ENCODE measurements at regions not wholly inside any gene's neighbourhood (a gene's known extent, or its start where the extent isn't known, plus 50 kb on each side); places are given as distances from the start of the nearest gene placed in this dataset.
A peak's percentile ranks its signal among the peaks of the same experiment; 100 is the strongest.

DNA sequence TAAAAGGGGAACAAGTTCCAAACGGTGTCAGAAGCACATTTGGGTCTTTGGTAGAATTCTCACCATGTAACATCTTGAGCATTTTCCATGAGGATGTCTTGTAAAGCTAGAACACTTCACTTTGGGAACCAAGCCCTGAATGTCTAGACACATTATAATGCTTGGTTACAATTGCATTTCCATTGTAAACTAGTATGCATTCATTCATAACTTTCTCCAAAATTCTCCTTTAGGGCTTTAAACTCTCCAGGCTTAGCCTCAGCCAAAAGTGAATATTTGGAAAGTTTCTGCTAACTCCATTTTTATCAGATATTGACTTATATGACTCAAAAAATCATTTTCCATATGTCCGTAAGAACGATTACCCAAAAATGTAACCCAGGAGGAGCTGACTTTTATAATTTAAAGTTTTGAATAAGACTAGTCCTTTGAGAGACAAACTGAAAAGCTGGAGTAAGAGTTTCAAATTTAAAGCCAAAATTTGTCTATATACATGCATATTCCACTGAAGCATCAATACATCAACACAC lies 1170.4 kb downstream of the EFNB2 start:
- Histone ChIP-seq H3K4me2 (ENCODE audit: extremely low read depth, insufficient read depth, low read length) (no peak overlapping the region), H3K79me2 (ENCODE audit: control insufficient read depth, insufficient read depth, low read length) (no peaks in the 10 kb centered on the region), H2AFZ (ENCODE audit: low read length) (no peak overlapping the region), H3K36me3 (ENCODE audit: control insufficient read depth, insufficient read depth, low read length) (no peaks in the 10 kb centered on the region), H3K27ac (ENCODE audit: insufficient read depth, low read length) (no peak overlapping the region), H4K20me1 (ENCODE audit: control insufficient read depth, extremely low read depth, insufficient read depth, low read length) (no peaks in the 10 kb centered on the region), H3K4me3 (replicated peaks in 1 of 4; ENCODE audit: control extremely low read depth in 1 of 4, insufficient read depth in 1 of 4, low read depth in 3 of 4, low read length in 4 of 4) (no peak overlapping the region), H3K27me3 (ENCODE audit: control insufficient read depth, insufficient read depth, low read length) (no peaks in the 10 kb centered on the region), H3K4me1 (ENCODE audit: control insufficient read depth, extremely low read depth, insufficient read depth, low read length) (no peaks in the 10 kb centered on the region), H3K9ac (ENCODE audit: insufficient read depth, low read length) (no peak overlapping the region), H3K9me3 (ENCODE audit: control insufficient read depth, insufficient read depth, low read depth, low read length) (no peaks in the 10 kb centered on the region)
- TF ChIP-seq, protein P1, sequence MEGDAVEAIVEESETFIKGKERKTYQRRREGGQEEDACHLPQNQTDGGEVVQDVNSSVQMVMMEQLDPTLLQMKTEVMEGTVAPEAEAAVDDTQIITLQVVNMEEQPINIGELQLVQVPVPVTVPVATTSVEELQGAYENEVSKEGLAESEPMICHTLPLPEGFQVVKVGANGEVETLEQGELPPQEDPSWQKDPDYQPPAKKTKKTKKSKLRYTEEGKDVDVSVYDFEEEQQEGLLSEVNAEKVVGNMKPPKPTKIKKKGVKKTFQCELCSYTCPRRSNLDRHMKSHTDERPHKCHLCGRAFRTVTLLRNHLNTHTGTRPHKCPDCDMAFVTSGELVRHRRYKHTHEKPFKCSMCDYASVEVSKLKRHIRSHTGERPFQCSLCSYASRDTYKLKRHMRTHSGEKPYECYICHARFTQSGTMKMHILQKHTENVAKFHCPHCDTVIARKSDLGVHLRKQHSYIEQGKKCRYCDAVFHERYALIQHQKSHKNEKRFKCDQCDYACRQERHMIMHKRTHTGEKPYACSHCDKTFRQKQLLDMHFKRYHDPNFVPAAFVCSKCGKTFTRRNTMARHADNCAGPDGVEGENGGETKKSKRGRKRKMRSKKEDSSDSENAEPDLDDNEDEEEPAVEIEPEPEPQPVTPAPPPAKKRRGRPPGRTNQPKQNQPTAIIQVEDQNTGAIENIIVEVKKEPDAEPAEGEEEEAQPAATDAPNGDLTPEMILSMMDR (conservative IDR thresholded peaks at IDR 0.05 in 1 of 2, IDR thresholded peaks at IDR 0.05 in 1 of 2; ENCODE audit: low read depth in 1 of 2, low read length in 2 of 2) = no peak
- no peak for TF ChIP-seq EZH2 (IDR thresholded peaks at IDR 0.05; ENCODE audit: low read length, missing control alignments)
- no peak for DNase-seq (ENCODE audit: low read depth in 2 of 2)

DNA sequence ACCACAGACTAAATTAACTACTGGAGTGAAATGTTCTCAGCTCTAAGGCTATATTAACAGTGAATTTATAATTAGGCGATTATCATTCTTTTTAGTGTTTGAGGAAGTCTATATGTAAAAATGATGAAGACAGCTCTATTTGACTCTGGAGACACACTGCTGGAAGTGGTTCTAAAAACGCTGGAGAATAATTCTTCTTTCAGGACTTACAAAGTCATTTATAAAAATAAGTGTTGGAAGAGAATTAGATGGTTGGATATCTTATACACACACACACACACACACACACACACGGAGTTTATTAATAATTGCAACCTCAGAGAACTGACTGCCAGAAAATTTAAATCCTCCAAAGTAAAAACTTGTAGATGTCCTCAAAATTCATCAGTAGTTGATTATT lies 1171.3 kb downstream of the EFNB2 start:
- no peaks in the 10 kb centered on the region for H3K36me3 ChIP-seq (ENCODE audit: control insufficient read depth, insufficient read depth, low read length)
- H3K9ac ChIP-seq (ENCODE audit: insufficient read depth, low read length) = no peak overlapping the region
- H4K20me1 ChIP-seq (ENCODE audit: control insufficient read depth, extremely low read depth, insufficient read depth, low read length) = no peaks in the 10 kb centered on the region
- no peak overlapping the region for H3K27ac ChIP-seq (ENCODE audit: insufficient read depth, low read length)
- no peaks in the 10 kb centered on the region for H3K27me3 ChIP-seq (ENCODE audit: control insufficient read depth, insufficient read depth, low read length)
- H3K79me2 ChIP-seq (ENCODE audit: control insufficient read depth, insufficient read depth, low read length) = no peaks in the 10 kb centered on the region
- TF ChIP-seq, protein P1 (conservative IDR thresholded peaks at IDR 0.05 in 1 of 2, IDR thresholded peaks at IDR 0.05 in 1 of 2; ENCODE audit: low read depth in 1 of 2, low read length in 2 of 2) = no peak
- TF ChIP-seq EZH2 (IDR thresholded peaks at IDR 0.05; ENCODE audit: low read length, missing control alignments) = no peak
- no peak for DNase-seq (ENCODE audit: low read depth in 2 of 2)
- H3K4me3 ChIP-seq (replicated peaks in 1 of 4; ENCODE audit: control extremely low read depth in 1 of 4, insufficient read depth in 1 of 4, low read depth in 3 of 4, low read length in 4 of 4) = no peak overlapping the region
- H3K4me2 ChIP-seq (ENCODE audit: extremely low read depth, insufficient read depth, low read length) = no peak overlapping the region
- H2AFZ ChIP-seq (ENCODE audit: low read length) = no peak overlapping the region
- no peaks in the 10 kb centered on the region for H3K4me1 ChIP-seq (ENCODE audit: control insufficient read depth, extremely low read depth, insufficient read depth, low read length)
- no peaks in the 10 kb centered on the region for H3K9me3 ChIP-seq (ENCODE audit: control insufficient read depth, insufficient read depth, low read depth, low read length)

DNA sequence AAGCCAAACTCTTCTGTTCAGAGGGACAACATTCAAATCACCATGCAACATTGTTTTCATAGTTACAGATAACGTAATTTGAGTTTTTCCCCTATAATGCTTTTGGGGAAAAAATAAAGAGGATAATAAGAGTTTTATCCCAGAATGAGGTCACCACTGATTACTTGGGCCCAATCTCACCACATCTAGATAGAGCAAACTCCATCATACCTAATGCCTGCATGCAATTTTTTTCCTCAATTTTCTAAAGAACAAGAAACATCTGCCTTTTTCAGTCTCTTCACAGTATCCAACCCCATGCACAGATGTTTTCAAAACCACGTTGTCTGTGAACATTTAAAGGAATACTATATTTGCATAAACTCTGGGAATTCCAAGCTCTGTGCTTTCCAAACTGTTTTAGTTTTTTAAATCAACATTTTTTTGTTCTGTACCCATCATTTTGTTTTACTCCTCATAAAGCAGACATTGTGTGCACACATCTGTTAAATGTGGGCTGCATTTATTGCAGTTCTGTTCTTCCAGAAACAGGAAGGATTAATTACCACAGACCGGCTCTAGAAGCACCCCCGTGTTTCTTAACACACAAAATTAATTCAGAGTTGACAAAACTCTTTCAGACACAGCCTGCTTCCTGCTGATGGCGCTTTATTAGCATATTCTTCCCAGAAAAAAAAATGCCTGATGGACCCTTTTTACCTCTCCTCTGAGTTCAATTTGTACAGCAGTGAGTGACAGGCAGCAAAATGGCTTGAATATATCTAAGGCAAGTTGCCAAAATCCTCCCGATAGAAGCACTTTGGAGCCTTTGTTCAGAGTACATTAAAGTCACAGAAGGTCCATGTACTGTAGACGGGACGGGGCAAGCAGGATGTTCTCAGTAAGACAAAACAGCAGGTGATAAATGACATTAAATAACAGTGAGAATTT lies 1171.9 kb downstream of the EFNB2 start:
- Histone ChIP-seq H3K36me3 (ENCODE audit: control insufficient read depth, insufficient read depth, low read length) (no peaks in the 10 kb centered on the region), H3K9ac (ENCODE audit: insufficient read depth, low read length) (no peak overlapping the region), H3K27ac (ENCODE audit: insufficient read depth, low read length) (no peak overlapping the region), H3K27me3 (ENCODE audit: control insufficient read depth, insufficient read depth, low read length) (no peaks in the 10 kb centered on the region), H3K4me1 (ENCODE audit: control insufficient read depth, extremely low read depth, insufficient read depth, low read length) (no peaks in the 10 kb centered on the region), H2AFZ (ENCODE audit: low read length) (peak overlapping the region; percentile 45), H3K9me3 (ENCODE audit: control insufficient read depth, insufficient read depth, low read depth, low read length) (no peaks in the 10 kb centered on the region), H4K20me1 (ENCODE audit: control insufficient read depth, extremely low read depth, insufficient read depth, low read length) (no peaks in the 10 kb centered on the region), H3K79me2 (ENCODE audit: control insufficient read depth, insufficient read depth, low read length) (no peaks in the 10 kb centered on the region), H3K4me3 (replicated peaks in 1 of 4; ENCODE audit: control extremely low read depth in 1 of 4, insufficient read depth in 1 of 4, low read depth in 3 of 4, low read length in 4 of 4) (no peak overlapping the region), H3K4me2 (ENCODE audit: extremely low read depth, insufficient read depth, low read length) (no peak overlapping the region)
- no peak for TF ChIP-seq EZH2 (IDR thresholded peaks at IDR 0.05; ENCODE audit: low read length, missing control alignments)
- TF ChIP-seq, protein P1 (conservative IDR thresholded peaks at IDR 0.05 in 1 of 2, IDR thresholded peaks at IDR 0.05 in 1 of 2; ENCODE audit: low read depth in 1 of 2, low read length in 2 of 2) = no peak
- DNase-seq (ENCODE audit: low read depth in 2 of 2) = peak in 1 of 2 donors; percentile 6
